Lower leg skin (tissue), 4 donors: ENCODE measurements at regions not wholly inside any gene's neighbourhood (a gene's known extent, or its start where the extent isn't known, plus 50 kb on each side); places are given as distances from the start of the nearest gene placed in this dataset.

ENCODE experiments used
- DNase-seq, 2 donors: peaks; one replicate each; pipeline ENCODE4 v3.0.0-alpha.2; 2019; ENCODE audit warnings: low spot score in 2 of 2
- H3K4me3 ChIP-seq: fragments of 200-600 bp; sonication (generic); 2 replicates; pipeline ENCODE4 v1.5.1; 2017; ENCODE audit warnings: mild to moderate bottlenecking, low read depth; ENCODE audit not compliant: poor library complexity, severe bottlenecking
- POLR2A ChIP-seq, 2 donors: fragments of 450-650 bp; IDR thresholded peaks; one replicate each; pipeline ENCODE4 v1.6.1; 2016 to 2017; ENCODE audit warnings: antibody characterized with exemption in 2 of 2, mild to moderate bottlenecking in 1 of 2, moderate library complexity in 1 of 2
- WGBS, 2 donors: methylation state at CpG; one replicate each; pipeline ENCODE4 v1.1.5; 2018; 5-methylcytosine and 5-hydroxymethylcytosine counted together
- intact Hi-C: fragments of 100-400 bp; cut with DNase I; formaldehyde crosslinking; loops from one replicate; pipeline ENCODE4 v1.15.0; 2023; ENCODE audit warnings: low total_unique reads
- TF ChIP-seq, protein P1 (sequence below), 3 donors: fragments of 450-650 bp; IDR thresholded peaks; one replicate each; pipeline ENCODE4 v1.5.1; 2016; ENCODE audit warnings: antibody characterized with exemption in 3 of 3, mild to moderate bottlenecking in 3 of 3, moderate library complexity in 2 of 3

DNA sequence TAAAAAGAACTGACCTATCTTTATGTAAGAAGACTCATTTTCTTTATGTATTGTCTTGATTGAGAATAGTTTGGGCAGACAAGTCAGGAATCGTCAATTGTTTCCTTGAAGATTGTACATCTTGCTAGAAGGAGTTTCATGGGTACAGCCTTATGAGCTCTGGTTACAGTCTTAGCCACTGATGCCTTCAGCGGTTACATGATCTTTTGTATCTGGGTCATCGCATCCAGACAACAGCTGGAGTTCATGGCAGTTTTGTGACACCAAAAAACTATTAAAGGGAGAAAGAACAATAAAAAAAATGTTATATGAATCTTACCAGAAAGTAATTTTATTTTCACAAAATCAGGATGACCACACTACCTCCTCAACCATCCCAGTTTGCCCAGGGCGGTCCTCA lies 520.5 kb upstream of the CDH7 start:
- no peak overlapping the region for H3K4me3 ChIP-seq
- no peak for DNase-seq
- 88 to 89% methylated on average over 4 of the region's 4 CpGs for WGBS, 2 donors
- intact Hi-C loops: no loop called here
- TF ChIP-seq, protein P1, sequence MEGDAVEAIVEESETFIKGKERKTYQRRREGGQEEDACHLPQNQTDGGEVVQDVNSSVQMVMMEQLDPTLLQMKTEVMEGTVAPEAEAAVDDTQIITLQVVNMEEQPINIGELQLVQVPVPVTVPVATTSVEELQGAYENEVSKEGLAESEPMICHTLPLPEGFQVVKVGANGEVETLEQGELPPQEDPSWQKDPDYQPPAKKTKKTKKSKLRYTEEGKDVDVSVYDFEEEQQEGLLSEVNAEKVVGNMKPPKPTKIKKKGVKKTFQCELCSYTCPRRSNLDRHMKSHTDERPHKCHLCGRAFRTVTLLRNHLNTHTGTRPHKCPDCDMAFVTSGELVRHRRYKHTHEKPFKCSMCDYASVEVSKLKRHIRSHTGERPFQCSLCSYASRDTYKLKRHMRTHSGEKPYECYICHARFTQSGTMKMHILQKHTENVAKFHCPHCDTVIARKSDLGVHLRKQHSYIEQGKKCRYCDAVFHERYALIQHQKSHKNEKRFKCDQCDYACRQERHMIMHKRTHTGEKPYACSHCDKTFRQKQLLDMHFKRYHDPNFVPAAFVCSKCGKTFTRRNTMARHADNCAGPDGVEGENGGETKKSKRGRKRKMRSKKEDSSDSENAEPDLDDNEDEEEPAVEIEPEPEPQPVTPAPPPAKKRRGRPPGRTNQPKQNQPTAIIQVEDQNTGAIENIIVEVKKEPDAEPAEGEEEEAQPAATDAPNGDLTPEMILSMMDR (IDR thresholded peaks at IDR 0.05): no peak
- TF ChIP-seq POLR2A (IDR thresholded peaks at IDR 0.05): no peak

DNA sequence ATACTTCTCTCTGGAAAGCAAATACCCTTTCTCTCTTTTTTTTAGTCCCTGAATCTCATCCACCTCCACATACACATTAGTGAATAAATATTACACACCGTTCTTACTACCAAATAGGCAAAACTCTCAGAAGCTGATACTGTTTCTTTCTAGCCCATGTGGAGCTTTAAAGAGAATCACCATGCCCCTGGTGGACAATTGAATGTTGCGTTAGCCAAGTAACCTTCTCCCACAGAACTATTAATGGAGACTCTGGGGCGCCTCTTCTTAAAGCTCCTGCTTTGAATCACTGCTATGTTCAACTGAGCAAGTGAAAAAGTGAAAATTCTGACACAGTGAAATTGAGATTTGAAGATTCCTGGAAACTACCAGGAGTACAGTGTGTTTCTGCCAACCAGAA lies 522.8 kb upstream of the CDH7 start:
- no peak overlapping the region for H3K4me3 ChIP-seq
- TF ChIP-seq POLR2A (IDR thresholded peaks at IDR 0.05): no peak
- TF ChIP-seq, protein P1 (IDR thresholded peaks at IDR 0.05): no peak
- 91 to 98% methylated on average over 3 of the region's 3 CpGs for WGBS, 2 donors
- DNase-seq: no peak
- intact Hi-C loops: no loop called here

DNA sequence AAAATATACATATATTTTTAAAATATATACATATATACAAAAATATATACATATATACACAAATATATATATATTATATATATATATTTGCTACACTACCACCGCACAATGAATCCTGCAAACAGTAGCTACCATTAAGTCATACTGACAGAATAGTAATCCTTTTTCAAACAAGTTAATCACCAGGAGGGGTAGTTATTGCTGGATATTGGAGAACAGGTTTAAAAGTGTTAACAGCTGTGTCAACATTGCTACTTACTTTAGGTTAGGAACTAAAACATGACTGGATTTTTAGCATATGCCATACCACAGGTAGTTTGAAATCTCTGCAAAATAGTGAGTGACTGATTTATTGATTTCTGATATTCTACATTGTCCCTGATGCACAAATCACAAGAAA lies 529.1 kb upstream of the CDH7 start:
- DNase-seq: no peak
- intact Hi-C loops: no loop called here
- TF ChIP-seq POLR2A (IDR thresholded peaks at IDR 0.05): no peak
- TF ChIP-seq, protein P1 (IDR thresholded peaks at IDR 0.05): no peak
- H3K4me3 ChIP-seq: no peak overlapping the region
- WGBS, 2 donors: 92 to 94% methylated on average over 1 of the region's 1 CpG

DNA sequence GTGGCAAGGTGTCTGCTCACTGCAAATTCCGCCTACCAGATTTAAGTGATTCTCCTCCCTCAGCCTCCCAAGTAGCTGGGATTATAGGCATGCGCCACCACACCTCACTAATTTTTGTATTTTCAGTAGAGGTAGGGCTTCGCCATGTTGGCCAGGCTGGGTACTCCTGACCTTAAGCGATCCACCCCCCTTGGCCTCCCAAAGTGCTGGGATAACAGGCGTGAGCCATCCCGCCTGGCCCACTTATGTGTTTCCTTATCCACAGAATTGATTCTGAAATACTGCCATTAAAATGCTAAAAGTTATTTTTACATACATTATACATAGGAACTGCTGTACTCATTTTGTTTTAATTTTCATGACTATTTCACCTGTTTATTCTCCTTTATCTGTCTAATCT lies 529.7 kb upstream of the CDH7 start:
- intact Hi-C loops: no loop called here
- WGBS, 2 donors: 93 to 99% methylated on average over 6 of the region's 6 CpGs
- no peak for DNase-seq
- no peak overlapping the region for H3K4me3 ChIP-seq
- TF ChIP-seq, protein P1 (IDR thresholded peaks at IDR 0.05): no peak
- TF ChIP-seq POLR2A (IDR thresholded peaks at IDR 0.05): no peak

DNA sequence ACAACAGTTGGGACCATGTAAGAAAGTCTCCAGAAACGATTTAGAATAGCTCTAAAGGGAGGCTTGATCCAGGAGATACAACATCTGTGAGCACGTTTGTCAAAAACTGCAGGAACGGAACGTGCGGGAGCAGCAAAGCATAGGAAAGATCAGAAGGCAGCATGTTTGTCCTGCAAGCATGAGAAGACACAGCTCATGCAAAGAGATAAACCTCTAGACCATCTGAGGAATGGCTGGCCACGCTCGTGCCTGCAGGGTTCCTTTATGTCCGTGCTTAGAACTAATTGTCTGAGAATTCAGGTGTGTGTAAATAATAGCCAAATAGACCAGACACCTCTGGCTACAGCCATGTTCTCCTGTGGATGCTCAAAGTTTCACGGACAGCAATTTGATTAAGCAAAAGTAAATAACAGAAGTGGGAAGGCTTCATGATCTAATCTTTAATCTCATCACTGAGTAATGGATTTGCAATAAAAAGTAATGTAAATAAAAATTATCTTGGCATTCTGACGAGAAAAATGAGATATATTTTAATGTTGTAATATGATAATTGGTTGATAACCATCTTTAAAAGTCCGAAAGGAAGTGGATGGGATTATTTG lies 534.8 kb upstream of the CDH7 start:
- intact Hi-C loops: no loop called here
- WGBS, 2 donors: 63 to 68% methylated on average over 11 of the region's 11 CpGs
- no peak for DNase-seq
- TF ChIP-seq POLR2A (IDR thresholded peaks at IDR 0.05): no peak
- TF ChIP-seq, protein P1 (IDR thresholded peaks at IDR 0.05): no peak
- no peak overlapping the region for H3K4me3 ChIP-seq

DNA sequence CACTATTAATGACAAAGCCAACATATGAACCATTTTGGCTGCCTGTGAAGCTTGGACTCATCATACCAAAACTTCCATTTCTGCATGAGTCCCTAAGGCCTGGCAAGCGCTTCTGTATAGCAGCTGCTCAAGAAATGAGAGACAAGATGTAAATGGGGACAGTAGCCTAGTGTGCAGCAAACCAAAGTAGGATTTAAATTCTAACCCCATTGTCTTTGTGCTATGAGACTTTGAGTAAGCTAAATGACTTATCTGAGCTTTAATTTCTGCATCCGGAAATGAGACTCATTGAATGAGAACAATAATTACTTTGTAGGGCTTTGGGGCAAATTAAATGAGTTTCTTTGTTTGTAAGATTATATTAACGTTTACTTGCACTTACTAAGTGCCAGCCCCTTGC lies 536.4 kb upstream of the CDH7 start:
- WGBS, 2 donors: 65 to 69% methylated on average over 3 of the region's 3 CpGs
- no peak for DNase-seq
- intact Hi-C loops: no loop called here
- no peak overlapping the region for H3K4me3 ChIP-seq
- TF ChIP-seq POLR2A (IDR thresholded peaks at IDR 0.05): no peak
- TF ChIP-seq, protein P1 (IDR thresholded peaks at IDR 0.05): no peak
